GM12873 (cell line): ENCODE measurements at regions not wholly inside any gene's neighbourhood (a gene's known extent, or its start where the extent isn't known, plus 50 kb on each side); places are given as distances from the start of the nearest gene placed in this dataset.

Source experiments
- CTCF ChIP-seq: IDR thresholded peaks from 2 replicates; pipeline ENCODE4 v1.5.1; 2012; ENCODE audit warnings: low read depth, mild to moderate bottlenecking, moderate library complexity, low read length, control low read depth; ENCODE audit not compliant: insufficient read depth; ENCODE audit errors: missing control alignments

GRCh38 chr7:125032943-125033342 is 103.3 kb upstream of the POT1 start:
- TF ChIP-seq CTCF, result no peak

GRCh38 chr7:125030756-125031387 is 101.2 kb upstream of the POT1 start:
- TF ChIP-seq CTCF, result no peak

- no peak for TF ChIP-seq CTCF
Measured at GRCh38 chr7:125025620-125026019, 96.0 kb upstream of the POT1 start.

- TF ChIP-seq CTCF, result no peak
Measured at GRCh38 chr7:125020801-125021200, 91.2 kb upstream of the POT1 start.

GRCh38 chr7:125010540-125010939 is 80.9 kb upstream of the POT1 start:
- TF ChIP-seq CTCF, result no peak

- TF ChIP-seq CTCF, result no peak
Measured at GRCh38 chr7:124996778-124997177, 67.2 kb upstream of the POT1 start.

GRCh38 chr7:124992851-124993562 is 63.4 kb upstream of the POT1 start:
- TF ChIP-seq CTCF, result no peak
